IPS-15b (cell line): ENCODE measurements at regions not wholly inside any gene's neighbourhood (a gene's known extent, or its start where the extent isn't known, plus 50 kb on each side); places are given as distances from the start of the nearest gene placed in this dataset.

Experiments
- H3K27me3 ChIP-seq: one replicate; pipeline ENCODE4 v1.6.1; 2013; ENCODE audit warnings: low read length; ENCODE audit not compliant: control insufficient read depth, insufficient read depth
- H3K36me3 ChIP-seq: one replicate; pipeline ENCODE4 v1.6.1; 2013; ENCODE audit warnings: low read length; ENCODE audit not compliant: control insufficient read depth, insufficient read depth
- H3K4me1 ChIP-seq: one replicate; pipeline ENCODE4 v1.6.1; 2013; ENCODE audit warnings: mild to moderate bottlenecking, low read length; ENCODE audit not compliant: control insufficient read depth, insufficient read depth
- H3K4me3 ChIP-seq: one replicate; pipeline ENCODE4 v1.5.1; 2013; ENCODE audit warnings: low read depth, low read length
- H3K9ac ChIP-seq: one replicate; pipeline ENCODE4 v1.6.1; 2013; ENCODE audit warnings: low read depth, mild to moderate bottlenecking, low read length
- H3K9me3 ChIP-seq: one replicate; pipeline ENCODE4 v1.6.1; 2013; ENCODE audit warnings: mild to moderate bottlenecking, low read length; ENCODE audit not compliant: control insufficient read depth, insufficient read depth

GRCh38 chr5:61752588-61752987, 420.5 kb downstream of the ZSWIM6 start:
- Histone ChIP-seq H3K36me3 (no peaks in the 10 kb centered on the region), H3K4me1 (no peaks in the 10 kb centered on the region), H3K4me3 (no peak overlapping the region), H3K27me3 (no peaks in the 10 kb centered on the region), H3K9me3 (no peaks in the 10 kb centered on the region), H3K9ac (no peak overlapping the region)

- Histone ChIP-seq H3K4me1 (no peaks in the 10 kb centered on the region), H3K27me3 (no peaks in the 10 kb centered on the region), H3K9ac (no peak overlapping the region), H3K36me3 (no peaks in the 10 kb centered on the region), H3K9me3 (no peaks in the 10 kb centered on the region), H3K4me3 (no peak overlapping the region)
These were observed 422.7 kb downstream of the ZSWIM6 start for GRCh38 chr5:61754792-61755191.

DNA sequence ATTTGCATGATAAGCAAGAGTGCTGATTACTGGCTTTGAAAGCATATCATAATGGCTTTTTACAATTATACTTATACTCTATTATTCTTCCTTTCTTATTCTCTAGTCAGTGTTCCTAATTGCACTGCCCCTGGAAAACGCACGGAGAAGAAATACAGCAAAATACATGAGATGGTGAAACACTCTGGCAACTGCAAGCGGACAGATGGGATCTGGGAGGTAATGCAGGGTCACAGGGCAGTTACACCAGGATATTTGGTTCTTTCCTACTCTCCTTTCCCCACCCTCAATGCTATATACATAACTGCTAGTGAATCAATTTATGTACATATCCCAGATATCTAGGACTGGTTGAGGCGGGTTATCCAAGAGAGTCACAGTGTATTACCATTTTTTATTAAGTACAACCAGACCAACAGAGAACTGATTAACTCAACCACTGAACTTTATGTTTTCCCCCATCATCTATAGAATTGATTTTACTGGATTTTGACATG, 423.7 kb downstream of the ZSWIM6 start:
- Histone ChIP-seq H3K9ac (no peak overlapping the region), H3K4me3 (no peak overlapping the region), H3K9me3 (no peaks in the 10 kb centered on the region), H3K27me3 (no peaks in the 10 kb centered on the region), H3K4me1 (no peaks in the 10 kb centered on the region), H3K36me3 (no peaks in the 10 kb centered on the region)

GRCh38 chr5:61758711-61759110, 426.7 kb downstream of the ZSWIM6 start:
- H3K9ac ChIP-seq, result no peak overlapping the region
- no peaks in the 10 kb centered on the region for H3K4me1 ChIP-seq
- H3K4me3 ChIP-seq, result no peak overlapping the region
- H3K27me3 ChIP-seq, result no peaks in the 10 kb centered on the region
- no peaks in the 10 kb centered on the region for H3K9me3 ChIP-seq
- H3K36me3 ChIP-seq, result no peaks in the 10 kb centered on the region

- H3K9me3 ChIP-seq, result no peaks in the 10 kb centered on the region
- no peak overlapping the region for H3K4me3 ChIP-seq
- no peaks in the 10 kb centered on the region for H3K27me3 ChIP-seq
- H3K36me3 ChIP-seq, result no peaks in the 10 kb centered on the region
- H3K9ac ChIP-seq, result no peak overlapping the region
- H3K4me1 ChIP-seq, result no peaks in the 10 kb centered on the region
These were observed 433.4 kb downstream of the ZSWIM6 start for GRCh38 chr5:61765471-61765870.

DNA sequence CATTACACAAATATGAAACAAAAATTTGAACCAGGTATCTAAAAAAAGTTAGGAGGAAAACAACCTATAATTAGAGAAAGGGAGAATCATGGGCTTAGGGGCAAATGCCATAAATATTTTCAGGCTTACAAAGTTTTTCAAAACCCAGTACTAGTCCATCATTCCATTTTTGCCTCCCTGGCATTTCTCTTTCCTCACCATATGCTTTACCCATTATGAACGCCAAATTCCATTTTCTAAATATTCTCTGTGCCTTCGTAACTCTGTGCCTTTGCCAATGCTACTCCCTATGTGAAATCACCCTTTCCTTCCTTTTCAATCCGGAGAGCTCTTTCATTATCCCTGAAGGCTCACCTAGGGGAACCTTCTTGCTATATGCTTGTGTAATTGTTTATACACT, 434.1 kb downstream of the ZSWIM6 start:
- Histone ChIP-seq H3K4me3 (no peak overlapping the region), H3K9me3 (no peaks in the 10 kb centered on the region), H3K36me3 (no peaks in the 10 kb centered on the region), H3K4me1 (no peaks in the 10 kb centered on the region), H3K27me3 (no peaks in the 10 kb centered on the region), H3K9ac (no peak overlapping the region)

- Histone ChIP-seq H3K27me3 (no peaks in the 10 kb centered on the region), H3K4me1 (no peaks in the 10 kb centered on the region), H3K9me3 (no peaks in the 10 kb centered on the region), H3K9ac (no peak overlapping the region), H3K4me3 (no peak overlapping the region), H3K36me3 (no peaks in the 10 kb centered on the region)
These were observed 435.4 kb downstream of the ZSWIM6 start for GRCh38 chr5:61767231-61768080.

DNA sequence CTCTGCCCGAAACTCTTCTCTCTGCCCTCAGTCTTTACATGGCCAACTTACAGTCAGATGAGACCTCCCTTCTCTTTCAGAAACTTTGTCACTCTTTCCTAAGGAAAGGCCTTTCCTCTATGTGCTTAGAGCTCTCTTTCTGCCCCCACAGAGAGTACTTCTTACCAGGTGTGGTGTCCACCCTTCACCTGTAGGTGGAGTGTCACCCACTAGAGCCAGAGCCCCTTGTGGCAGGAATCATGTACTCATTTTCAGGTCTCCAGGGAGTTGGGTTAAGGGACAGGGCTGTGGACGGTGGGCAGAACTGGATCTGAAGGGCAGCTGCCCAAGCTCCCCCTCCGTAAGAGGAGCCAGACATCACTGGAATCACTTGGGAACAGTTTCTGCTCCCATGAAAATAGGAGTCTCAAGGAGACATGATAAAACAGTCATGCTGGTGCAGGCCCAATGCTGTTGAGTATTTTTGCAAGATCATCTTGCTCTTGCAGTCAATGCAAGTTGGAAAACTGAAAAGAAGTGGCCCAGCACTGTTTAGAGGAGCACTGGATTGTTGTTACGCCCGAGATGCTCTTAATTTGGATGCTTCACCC, 436.7 kb downstream of the ZSWIM6 start:
- no peaks in the 10 kb centered on the region for H3K4me1 ChIP-seq
- H3K36me3 ChIP-seq, result no peaks in the 10 kb centered on the region
- no peak overlapping the region for H3K4me3 ChIP-seq
- no peaks in the 10 kb centered on the region for H3K9me3 ChIP-seq
- H3K27me3 ChIP-seq, result no peaks in the 10 kb centered on the region
- no peak overlapping the region for H3K9ac ChIP-seq

DNA sequence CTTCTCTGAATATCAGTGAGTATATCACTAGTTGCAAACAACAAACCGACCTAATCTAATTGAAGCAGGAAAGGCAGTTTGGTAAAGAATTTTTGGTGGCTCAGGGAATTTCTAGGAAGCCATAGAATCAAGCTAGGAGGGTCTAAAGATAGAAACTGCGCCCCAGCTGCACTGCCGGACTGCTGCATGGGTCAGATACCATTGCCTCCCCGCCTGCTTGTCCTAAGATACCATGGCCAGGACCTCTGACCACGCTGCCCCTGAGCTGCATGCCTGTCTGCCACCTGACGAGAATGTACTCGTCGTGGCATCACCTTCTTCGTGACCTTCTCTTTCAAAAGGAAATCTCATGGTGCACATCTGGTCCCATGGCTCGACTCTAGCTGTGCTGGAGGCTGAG, 439.0 kb downstream of the ZSWIM6 start:
- Histone ChIP-seq H3K27me3 (no peaks in the 10 kb centered on the region), H3K4me1 (no peaks in the 10 kb centered on the region), H3K4me3 (no peak overlapping the region), H3K9ac (no peak overlapping the region), H3K36me3 (no peaks in the 10 kb centered on the region), H3K9me3 (no peaks in the 10 kb centered on the region)

- no peaks in the 10 kb centered on the region for H3K9me3 ChIP-seq
These were observed 439.8 kb downstream of the ZSWIM6 start for GRCh38 chr5:61771808-61772207.

DNA sequence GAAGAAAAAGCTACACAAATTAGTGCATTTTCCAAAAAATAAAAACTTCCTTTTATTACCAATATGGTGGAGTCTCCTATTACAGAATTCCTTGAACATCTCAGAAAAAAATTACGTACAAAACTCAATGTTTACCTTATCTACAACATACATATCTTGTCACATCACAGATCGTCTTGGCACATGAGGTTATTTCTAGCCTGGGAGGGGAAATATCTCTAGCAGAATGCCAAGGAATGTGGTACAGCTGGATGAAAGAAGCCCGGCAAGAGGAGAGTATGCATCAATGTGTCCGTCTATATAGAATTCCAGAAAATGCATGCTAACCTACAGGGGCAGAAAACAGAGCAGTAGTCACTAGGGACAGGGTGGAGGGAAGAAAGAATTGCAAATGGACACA, 443.8 kb downstream of the ZSWIM6 start:
- H3K9me3 ChIP-seq, result no peaks in the 10 kb centered on the region
- no peak overlapping the region for H3K4me3 ChIP-seq
- no peaks in the 10 kb centered on the region for H3K4me1 ChIP-seq
- H3K36me3 ChIP-seq, result no peaks in the 10 kb centered on the region
- no peak overlapping the region for H3K9ac ChIP-seq
- no peaks in the 10 kb centered on the region for H3K27me3 ChIP-seq

More at GRCh38 chr5:61771808-61772207, 439.8 kb downstream of the ZSWIM6 start:
- H3K36me3 ChIP-seq, result no peaks in the 10 kb centered on the region
- H3K4me3 ChIP-seq, result no peak overlapping the region
- H3K27me3 ChIP-seq, result no peaks in the 10 kb centered on the region
- no peaks in the 10 kb centered on the region for H3K4me1 ChIP-seq
- no peak overlapping the region for H3K9ac ChIP-seq

DNA sequence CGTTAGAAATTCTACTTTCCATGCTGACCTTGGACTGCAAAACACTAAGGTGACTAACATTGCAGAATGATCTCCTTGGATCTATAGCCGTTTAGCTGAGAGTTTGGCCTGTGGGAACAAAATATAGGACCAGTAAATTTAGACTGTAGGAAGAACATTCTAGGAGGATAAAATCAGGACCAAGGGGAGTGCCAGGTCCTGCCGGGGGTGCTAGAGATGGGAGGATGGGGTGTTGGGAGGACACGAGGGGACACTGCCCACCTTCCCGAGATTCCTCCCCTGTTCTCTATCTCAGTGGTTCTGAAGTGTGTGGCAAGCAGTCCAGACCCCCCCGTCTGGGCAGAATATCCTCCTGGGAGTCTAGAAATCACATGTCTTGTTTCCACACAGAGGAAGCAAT, 445.2 kb downstream of the ZSWIM6 start:
- no peak overlapping the region for H3K4me3 ChIP-seq
- no peak overlapping the region for H3K9ac ChIP-seq
- no peaks in the 10 kb centered on the region for H3K9me3 ChIP-seq
- H3K27me3 ChIP-seq, result no peaks in the 10 kb centered on the region
- no peaks in the 10 kb centered on the region for H3K36me3 ChIP-seq
- no peaks in the 10 kb centered on the region for H3K4me1 ChIP-seq
